HG02852 (cell line): ENCODE measurements at regions not wholly inside any gene's neighbourhood (a gene's known extent, or its start where the extent isn't known, plus 50 kb on each side); places are given as distances from the start of the nearest gene placed in this dataset.

ENCODE experiments used
- ATAC-seq: cut with Tn5 transposase; IDR thresholded peaks from one replicate; pipeline ENCODE4 v1.9.1; 2021; ENCODE audit warnings: mild to moderate bottlenecking, moderate library complexity; ENCODE audit not compliant: unreplicated experiment

DNA sequence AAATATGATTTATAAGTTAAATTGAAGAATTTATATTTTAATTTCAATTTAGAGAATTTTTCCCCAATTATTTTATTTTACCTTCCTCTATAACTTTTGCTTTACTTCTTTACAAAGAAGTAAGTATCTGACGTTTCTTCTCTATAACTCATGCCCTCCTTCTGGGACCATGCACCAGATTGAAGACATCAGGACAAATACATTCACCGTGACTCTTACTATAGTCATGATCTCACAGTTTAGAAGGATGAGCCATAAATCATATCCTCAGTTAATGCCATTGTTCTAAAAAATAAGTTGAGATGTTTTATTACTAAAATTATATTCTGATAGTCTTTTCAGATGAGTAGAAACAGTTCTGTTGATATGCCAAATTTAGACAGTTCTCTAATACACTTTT is 279.3 kb downstream of the TMX3 start:
- ATAC-seq = no peak

DNA sequence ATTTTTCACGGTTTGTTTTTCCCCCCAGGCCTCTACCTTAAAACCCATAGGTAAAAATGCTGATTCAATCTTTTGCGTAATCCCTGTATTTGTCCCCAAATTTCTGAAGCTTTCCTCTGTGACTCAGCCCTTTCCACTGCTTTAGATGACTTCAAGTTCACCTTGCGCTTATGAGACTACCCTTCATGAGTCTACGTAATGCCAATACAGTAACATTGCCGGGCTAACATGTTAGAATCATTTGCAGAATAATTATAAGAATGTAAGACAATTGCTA is 283.0 kb downstream of the TMX3 start:
- no peak for ATAC-seq

DNA sequence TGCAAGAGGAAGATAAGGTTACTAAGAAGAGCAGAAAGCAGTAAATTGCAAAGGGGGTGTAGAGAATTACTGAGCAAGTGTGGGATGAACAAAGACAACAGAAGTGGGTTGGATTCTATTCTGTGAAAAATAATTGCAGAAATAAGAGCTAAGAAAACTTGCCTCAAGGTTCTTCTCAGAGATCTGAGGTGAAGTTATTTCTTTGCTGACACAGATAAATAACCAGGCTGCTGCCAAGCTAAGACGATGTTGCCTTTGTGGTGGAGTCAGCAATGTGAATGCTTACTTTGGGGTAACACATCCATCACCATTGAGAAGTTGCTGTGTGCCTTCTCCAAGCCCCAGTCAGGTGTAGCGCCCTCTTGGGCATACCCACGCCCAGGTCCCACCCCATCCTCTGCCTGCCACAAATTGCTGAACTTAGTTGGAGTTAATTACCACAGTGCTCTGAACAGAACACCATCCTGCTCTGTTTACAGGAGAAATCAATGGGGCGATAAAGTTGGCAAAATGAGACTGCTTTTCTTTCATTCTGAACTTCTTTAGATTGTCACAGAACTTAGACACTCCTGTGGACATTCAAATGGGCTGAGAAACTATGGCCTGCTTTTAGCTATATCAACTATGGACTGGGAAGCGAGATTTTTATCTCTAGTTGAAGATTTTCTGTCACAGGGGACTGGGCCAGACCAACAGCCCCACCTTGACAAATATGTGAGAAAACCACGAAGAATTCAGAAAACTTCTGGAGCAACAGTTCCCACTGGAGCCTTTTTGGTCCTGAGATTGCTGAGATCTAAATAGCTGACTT is 283.6 kb downstream of the TMX3 start:
- ATAC-seq = no peak

DNA sequence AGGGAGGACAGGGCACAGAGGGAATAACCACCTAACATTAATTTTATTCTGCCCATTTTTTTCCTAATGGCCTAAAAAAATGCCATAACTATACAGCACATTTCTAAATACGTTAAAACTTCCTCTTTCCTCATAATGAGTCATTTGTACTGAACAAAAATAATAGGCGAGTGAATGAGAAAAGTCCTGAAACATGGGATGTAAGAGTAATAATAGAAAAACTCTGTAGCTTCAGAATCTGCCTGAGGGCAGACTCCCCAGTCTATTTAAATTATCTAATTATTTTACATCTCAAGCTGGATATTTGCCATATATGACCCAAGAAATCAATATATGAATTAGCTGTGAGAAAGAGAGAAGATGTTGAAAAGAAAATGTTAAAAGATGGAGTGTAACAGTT is 285.1 kb downstream of the TMX3 start:
- no peak for ATAC-seq

DNA sequence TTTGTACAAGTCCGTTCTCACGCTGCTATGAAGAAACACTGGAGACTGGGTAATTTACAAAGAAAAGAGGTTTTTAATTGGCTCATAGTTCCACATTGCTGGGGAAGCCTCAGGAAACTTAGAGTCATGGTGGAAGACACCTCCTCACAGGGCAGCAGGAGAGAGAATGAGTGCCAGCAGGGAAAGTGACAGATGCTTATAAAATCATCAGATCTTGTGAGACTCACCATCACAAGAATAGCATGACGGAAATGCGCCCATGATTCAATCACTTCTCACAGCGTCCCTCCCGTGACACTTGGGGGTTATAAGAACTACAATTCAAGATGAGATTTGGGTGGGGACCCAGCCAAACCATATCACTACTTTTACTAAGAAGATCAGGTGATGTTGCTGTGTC is 285.8 kb downstream of the TMX3 start:
- ATAC-seq = no peak

DNA sequence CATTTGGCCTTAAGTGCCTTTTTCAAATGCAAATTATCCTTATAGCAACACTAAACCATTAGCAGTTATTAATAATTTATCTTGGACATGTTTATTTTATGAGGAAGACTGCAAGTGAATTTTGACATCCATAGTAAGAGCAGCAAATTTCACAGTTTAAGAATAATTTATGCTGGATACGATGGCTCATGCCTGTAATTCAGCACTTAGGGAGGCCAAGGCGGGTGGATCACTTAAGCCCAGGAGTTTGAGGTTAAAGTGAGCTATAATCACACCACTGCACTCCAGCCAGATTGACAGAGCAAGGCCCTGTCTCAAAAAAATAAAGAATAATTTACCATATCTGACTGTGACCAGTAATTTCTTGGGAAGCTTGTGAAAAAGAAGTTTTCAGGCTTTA is 286.2 kb downstream of the TMX3 start:
- ATAC-seq = no peak

DNA sequence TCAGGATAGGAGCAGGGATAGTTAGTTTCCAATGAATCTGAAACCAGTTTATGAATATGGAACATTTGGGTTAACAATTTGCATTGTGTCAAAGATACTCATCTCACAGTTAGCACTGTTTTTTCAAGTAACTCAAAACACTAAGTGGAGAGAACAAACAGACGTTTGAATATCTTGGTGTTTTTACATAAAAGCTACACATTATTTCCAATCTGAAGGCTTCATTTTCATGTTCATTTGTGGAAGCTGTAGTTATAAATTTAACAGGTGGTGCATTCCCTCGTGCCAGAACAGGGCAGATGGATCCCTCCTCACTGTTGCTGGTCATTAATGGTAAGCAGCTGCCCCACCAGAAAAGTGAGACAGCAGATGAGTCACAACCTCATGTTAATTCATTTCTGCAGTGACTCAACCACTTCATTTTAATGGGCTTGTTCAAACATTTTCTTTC is 286.9 kb downstream of the TMX3 start:
- ATAC-seq = no peak

DNA sequence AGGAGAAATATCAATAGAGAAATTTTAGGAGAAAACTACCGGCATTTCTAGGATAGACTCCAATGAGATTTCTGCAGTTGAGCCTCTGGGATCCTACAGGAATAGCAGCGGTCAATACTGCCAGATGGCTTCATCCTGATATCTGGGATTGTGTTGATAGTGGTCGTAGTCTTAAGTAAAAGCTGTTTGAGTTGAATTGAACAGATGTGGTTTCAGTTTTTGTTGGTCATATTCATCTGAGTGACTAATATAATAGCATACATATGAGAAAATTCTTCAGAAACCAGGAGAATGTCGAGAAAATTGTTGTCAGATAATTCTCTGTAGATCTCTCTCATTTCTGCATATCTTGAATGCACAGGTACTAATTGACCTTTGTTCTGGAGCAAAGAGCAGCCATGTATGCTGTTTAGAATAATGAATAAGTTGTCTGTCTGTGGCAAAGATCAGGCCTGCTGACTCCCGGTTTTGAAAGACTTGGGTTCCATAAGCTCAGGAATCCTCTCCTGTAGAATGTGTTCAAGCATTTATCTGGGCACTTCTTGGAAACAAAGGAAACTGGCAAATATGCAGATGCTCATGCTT is 288.1 kb downstream of the TMX3 start:
- no peak for ATAC-seq

DNA sequence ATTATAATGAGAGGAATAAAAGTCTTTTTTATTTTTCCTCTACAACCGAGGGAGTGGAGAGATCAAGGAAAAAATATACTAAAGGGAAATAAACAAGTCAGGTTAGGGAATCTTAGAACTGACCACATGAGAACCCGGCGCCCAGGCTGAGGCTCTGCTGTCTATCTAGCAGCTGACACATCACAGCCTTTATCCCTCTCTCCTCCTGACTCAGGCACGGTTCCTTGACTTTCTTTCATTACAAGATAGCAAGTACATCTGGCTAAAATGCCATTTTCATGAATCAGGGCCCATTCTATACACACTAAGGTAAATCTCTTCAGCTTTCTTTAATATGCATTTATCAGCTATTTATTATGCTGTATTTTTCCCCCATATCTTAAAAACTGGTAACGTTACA is 296.0 kb downstream of the TMX3 start:
- no peak for ATAC-seq

DNA sequence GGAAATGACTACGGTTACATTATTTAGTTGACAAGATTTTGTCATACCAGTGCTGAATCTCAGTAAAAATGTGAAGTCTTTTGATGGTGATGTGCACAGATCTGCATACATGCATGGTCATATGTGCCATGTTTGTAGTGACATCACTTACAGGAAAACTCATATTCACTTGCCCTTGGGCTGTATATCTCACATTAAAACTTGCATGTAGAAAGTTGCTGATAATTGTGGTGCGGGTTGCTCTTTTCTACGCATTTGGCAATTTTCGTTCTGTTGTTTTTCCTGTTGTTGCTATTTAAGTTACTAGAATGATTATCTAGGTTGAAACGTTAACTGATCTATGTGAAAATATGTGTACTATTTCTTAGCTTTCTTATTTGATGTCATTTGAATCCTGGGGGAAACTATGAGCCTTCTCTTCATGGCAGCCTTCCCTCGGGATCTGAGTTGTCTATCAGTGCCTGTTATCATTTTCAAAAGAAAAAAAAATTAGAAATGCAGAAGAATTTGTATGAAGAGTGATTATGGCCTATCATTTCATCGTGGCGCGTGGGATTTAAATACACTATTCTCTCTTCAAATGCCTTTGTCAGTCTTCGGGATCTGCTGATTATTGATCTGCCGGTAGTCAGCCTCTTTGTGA is 296.6 kb downstream of the TMX3 start:
- no peak for ATAC-seq

DNA sequence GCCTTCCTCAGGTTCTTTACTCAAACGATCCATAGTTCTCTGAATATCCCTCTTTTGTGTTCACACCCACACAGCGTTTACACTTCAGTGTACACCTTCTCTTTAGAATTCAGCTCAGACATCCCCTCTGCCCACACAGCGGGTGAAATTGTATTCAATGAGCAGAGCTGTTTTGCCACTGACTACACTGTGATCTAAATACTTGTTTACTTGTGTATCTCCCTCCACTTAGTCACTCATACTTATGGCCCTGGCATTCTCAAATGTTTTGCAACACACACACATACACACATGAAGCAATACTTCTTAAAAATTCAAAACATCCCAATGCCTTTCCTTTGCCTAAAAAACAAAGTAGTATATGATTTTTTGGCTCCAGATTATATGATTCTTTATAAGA is 297.1 kb downstream of the TMX3 start:
- ATAC-seq = no peak

DNA sequence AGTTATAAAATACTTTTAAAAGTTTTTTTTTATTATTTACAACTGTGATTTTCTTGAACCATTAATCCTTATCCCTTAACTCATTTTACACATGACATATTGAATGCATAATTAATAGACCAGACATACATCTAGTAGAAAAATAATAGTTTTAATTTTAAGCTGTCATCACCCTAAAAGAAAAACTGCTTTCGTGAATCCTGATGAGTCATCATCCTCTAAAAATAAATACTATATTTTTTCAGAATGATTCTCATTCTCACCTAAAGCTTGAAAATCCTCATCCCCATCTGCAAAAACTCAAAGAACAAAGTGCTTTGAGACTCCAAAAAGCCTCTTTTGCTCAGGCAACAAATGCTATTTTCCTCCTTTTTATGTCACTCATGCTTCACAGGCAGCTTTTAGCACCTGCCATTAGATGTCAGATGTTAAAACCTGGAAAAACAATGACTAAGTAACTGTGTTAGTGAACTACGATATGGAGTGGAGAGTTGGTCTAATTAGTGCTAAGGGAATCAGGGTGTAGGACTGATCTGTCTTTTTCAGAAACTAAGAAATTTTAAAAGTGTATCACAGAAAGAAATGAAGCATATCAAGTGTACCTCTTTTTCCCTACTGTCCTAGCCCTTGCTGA is 297.6 kb downstream of the TMX3 start:
- ATAC-seq = no peak

DNA sequence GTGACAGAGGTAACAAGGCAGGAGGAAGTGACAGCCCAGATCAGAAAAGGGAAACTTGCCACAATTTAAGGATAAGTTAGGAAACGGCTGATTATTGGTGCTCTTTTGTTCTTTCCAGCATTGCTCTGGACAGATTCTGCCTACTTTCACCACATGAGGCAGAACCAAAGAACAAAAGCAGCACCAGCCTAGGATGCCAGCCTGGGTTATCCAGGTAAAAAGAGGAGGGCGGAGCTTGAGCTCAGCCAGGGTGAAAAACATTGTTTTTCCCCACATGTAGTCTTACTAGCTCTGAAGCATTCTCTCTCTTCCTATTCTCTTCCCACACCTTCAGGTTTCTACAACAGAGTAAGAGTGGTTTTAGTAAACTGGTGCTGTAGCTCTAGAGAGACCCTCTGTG is 300.5 kb downstream of the TMX3 start:
- no peak for ATAC-seq

DNA sequence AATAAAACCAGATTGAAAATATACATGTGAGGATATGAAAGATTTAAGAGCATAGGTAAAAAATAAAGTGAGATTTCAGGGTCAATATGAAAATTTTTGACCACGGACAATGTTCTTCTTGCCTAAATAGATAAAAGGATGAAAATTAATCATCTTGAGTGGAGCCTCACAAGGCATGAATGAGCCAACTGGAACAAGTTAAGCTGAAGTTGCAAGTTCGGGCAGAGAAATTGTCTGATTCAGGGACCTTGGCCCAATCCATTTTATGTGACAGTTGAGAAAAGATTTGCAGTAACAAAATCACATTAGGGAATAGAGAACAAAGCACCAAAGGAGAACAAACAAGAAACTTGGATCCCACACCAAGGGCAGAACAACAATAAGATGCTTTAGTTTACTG is 305.3 kb downstream of the TMX3 start:
- no peak for ATAC-seq

DNA sequence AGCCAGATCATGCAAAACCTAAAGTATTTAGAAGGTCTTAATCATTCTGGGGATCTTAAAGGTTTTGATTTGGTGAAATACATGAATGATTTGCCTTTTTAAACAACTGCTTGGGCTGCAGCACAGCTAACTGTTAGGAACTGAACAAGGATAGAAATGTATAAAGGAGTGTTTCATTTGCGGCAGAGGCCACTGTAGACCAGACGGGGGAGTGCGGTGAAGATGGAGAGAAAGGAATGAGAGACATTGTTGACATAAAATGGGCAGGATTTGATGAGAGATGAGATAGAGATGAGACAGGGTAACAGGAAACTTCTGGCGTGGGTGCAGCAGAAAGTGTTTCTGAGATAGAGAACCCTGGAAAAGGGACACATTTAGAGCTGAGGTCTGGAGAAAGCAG is 308.1 kb downstream of the TMX3 start:
- ATAC-seq = no peak

DNA sequence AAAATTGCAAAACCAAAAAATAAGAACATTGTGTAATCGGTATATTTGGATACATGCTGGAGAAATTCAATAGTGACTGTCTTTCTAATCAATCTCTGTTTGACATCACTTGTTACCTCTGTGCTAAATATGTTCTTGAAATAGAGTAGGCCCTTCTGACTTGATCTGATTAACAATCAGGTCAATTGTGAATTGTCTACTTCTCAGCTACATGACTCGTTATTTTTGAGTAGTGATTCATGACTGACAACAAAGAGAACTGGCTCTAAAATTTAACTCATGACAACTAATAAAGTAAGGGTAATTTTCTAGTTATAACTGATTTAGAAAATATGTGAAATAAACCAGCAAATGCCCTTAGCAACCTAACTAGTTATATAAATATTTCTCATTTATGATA is 312.1 kb downstream of the TMX3 start:
- ATAC-seq = no peak

DNA sequence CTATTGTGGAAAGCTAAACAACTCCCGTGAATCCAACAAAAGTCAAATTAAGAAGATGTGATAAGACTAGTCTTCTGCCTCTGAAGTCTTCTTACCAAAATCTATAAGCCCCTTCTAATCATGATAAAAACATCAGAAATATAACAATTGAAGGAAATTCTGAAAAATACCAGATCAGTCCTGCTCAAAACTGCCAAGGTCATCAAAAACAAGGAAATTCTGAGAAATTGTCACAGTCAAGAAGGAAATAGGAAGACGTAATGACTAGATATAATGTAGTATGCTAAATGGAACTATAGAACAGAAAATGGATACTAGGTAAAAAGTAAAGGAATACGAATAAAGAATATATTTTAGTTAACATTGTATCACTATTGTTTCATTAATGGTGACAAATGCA is 314.0 kb downstream of the TMX3 start:
- no peak for ATAC-seq

DNA sequence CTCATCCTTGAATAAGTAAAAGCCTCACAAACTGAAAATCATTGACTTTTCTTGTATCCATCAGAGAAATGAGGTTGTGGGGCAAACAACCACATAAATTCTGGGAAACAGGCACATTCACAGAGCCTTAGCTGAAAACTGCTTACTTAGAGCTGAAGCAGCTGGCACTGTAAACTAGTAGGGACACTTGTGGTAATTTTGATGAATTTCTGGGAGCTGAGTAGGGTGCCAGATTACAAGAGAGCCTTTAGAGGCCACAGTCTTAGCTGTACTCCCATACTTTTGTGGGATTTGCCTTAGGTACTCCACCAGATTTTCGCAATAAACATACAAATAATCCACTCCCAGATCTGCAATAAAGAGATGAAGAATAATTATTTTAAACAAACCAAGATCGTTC is 315.2 kb downstream of the TMX3 start:
- no peak for ATAC-seq

DNA sequence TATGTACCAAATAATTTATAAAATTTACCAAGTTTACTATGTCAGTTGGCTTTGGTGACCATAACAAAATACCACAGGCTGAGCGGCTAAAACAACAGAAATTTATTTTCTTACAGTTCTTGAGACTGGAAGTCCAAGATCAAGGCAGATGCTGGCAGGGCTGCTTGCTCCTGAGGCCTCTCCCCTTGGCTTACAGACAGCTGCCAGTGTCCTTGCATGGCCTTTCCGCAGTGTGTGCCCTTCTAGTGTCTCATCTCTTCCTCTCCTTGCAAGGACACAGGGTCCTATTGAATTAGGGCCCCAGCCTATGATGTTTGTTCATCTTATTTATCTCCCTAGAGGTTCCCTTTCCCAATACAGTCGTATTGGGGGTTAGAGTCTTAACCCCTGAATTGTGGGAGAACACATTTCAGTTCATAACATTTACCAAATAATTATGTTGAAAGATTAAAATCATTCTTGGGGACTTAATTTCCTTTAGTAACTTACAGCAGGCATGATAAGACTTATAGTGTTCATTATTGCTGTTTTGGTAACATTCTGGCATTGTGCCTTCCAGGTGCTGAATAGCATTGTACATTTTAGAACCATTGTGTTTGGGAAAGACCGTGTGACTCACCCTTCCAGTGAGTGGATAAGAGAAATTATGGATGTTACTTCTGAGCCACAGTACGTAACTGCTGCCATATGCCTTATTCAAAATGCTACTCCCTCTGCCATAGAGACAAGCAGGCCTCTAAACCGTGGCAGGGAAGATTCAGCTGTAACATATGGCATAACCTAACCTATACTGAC is 317.5 kb downstream of the TMX3 start:
- no peak for ATAC-seq

DNA sequence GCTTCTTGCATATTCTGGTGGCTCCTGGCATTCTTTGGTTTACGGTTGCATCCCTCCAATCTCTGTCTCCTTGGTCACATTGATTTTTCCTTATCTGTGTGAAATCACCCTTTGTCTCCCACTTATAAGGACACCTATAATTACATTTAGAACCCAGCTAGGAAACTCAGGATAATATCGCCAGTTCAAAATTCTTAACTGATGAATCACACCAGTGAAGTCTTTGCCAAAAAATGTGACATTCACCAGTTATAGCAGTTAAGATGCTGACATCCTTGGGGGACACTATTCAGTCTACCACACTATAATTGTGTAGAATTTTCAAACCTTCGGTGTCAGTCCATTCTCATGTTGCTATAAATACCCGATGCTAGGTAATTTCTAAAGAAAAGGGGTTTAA is 320.2 kb downstream of the TMX3 start:
- ATAC-seq = no peak

DNA sequence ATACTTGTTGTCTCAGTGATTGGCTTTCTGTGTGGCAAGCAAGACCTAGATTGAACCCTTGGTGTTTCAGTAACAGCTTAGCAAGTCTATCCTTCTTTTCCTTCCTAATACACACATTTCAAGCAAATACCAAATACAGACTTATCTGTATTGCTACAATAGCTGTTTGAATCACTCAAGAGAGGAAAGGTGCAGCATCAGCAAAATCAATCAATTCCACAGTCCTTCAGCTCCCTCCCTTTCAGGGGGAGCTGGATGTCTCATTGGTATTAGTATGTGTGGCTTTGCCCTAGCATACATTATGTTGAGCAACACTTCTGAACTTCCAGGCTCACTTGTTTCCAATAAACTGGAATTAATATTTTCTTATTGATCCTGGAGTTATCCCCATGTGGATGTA is 323.1 kb downstream of the TMX3 start:
- no peak for ATAC-seq
